ENCODE measurements at regions not wholly inside any gene's neighbourhood (a gene's known extent, or its start where the extent isn't known, plus 50 kb on each side); places are given as distances from the start of the nearest gene placed in this dataset.

DNA sequence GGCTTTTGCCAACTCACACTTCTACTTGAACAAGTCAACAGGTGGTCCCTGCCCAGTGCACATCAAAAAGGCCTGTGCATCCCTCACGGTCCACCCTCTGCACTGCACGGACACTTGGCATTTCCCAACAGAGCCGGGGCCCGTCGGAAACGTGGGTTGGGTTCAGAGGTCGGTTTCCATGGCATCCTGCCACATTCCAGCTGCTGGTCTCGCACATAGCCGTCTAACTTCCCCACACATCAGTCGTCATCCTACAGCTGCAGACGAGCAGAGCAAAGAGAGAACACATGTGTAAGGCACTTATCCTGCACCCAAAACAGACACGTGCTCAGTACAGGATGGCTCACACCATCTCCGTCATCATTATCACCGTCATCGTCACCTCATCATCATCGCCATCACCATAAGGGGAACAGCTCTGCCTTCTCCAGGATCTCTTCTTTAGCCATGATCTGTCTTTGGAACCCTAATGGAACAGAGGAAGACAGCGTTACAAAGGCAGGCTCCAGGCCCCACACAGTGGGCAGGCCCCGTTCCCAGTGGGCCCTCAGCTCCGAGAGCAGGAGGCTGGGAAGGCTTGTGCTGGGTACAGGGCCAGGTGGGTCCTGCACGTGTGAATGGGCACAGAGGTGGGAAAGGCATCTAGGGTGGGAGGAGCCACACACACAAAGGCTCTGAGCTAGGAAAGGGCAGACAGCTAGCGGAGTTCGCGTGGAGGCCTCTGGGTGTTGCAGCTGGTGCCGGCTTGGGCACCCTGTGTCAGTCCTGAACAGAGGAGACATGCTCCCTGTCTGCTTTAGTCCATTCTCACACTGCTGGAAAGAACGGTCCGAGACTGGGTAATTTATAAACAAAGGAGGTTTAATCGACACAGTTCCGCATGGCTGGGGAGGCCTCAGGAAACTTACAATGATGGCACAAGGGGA lies 170.8 kb upstream of the SOX1 start:
- CTCF ChIA-PET: no interaction called here
- Mint-ChIP-seq H3K27me3 (peaks cover 15% of the 10 kb centered on the region), H3K4me3 (no peak overlapping the region), H3K27ac (no peak overlapping the region), H3K9me3 (ENCODE audit: insufficient read depth) (peaks cover 3% of the 10 kb centered on the region), H3K4me1 (no peaks in the 10 kb centered on the region)
- WGBS (ENCODE audit: insufficient coverage): 75% methylated on average over 27 of the region's 28 CpGs
- Histone ChIP-seq H3K9ac (ENCODE audit: low read length) (no peak overlapping the region), H3K4me3 (ENCODE audit: control extremely low read depth in 1 of 5, extremely low read depth in 1 of 5, insufficient read depth in 1 of 5, low read depth in 2 of 5, low read length in 4 of 5) (no peak overlapping the region), H3K9me3 (ENCODE audit: control extremely low read depth in 1 of 3, control insufficient read depth in 2 of 3, insufficient read depth in 1 of 3, low read length in 2 of 3) (peaks cover 0 to 26% (median 0%) of the 10 kb centered on the region in 3 donors), H3K27ac (ENCODE audit: low read length in 2 of 2) (no peak overlapping the region), H2AFZ (ENCODE audit: insufficient read depth, low read depth, low read length, poor library complexity, severe bottlenecking) (no peak overlapping the region), H3K27me3 (replicated peaks in 1 of 4; ENCODE audit: control extremely low read depth in 1 of 4, control insufficient read depth in 3 of 4, insufficient read depth in 4 of 4, low read length in 3 of 4) (peaks cover 0 to 23% (median 12%) of the 10 kb centered on the region in 4 experiments), H3K4me1 (ENCODE audit: control insufficient read depth in 2 of 2, insufficient read depth in 2 of 2, low read length in 2 of 2) (no peaks in the 10 kb centered on the region), H3K36me3 (replicated peaks in 1 of 2; ENCODE audit: control extremely low read depth in 1 of 2, control insufficient read depth in 1 of 2, extremely low read depth in 1 of 2, insufficient read depth in 2 of 2, low read length in 1 of 2) (no peaks in the 10 kb centered on the region), H3K4me2 (replicated peaks; ENCODE audit: low read depth, low read length, poor library complexity, severe bottlenecking) (no peak overlapping the region), H3K79me2 (ENCODE audit: control insufficient read depth, insufficient read depth, low read length) (no peaks in the 10 kb centered on the region), H4K20me1 (ENCODE audit: control insufficient read depth, insufficient read depth, low read length, poor library complexity, severe bottlenecking) (no peaks in the 10 kb centered on the region)
- TF ChIP-seq CTCF (IDR thresholded peaks at IDR 0.05) (no peak), EZH2 (IDR thresholded peaks at IDR 0.05; ENCODE audit: borderline replicate concordance, insufficient read depth, low read depth, low read length, poor library complexity, severe bottlenecking) (no peak)
- DNase-seq: no peak
- POLR2A ChIA-PET: no interaction called here
- intact Hi-C loops (cut with micrococcal nuclease): no loop called here
- no peak for ATAC-seq (ENCODE audit: low read depth)

DNA sequence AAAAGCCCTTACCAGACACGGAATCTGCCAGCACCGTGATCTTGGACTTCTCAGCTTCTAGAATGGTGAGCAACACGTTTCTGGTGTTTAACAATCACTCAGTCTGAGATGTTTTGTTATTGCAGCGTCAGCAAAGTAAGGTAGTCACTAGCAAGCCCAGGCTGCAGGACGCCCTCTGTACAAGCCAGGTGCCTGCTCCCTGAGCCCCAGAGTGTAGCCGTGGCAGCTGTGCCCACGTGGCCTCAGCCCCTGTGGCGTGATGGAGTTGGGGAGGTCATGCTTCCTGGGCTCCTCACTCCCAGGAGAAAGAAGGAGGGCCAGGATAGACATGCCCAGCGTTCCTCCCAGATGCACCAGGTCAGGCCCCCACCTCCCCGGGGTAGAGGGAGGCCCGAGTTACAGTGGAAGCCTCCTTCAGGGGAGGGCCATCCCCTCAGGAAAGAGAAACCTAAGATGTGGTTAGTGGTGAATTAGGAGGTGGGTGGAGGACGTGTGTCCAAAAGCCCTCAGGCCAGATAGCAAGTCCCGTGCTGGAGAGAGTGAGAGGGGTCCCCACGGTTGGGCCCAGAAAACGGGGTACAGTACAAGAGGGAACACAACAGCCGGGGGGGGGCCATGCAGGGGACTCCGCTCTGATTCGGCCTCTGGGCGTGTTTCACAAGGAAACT lies 169.6 kb upstream of the SOX1 start:
- H3K36me3 ChIP-seq (replicated peaks in 1 of 2; ENCODE audit: control extremely low read depth in 1 of 2, control insufficient read depth in 1 of 2, extremely low read depth in 1 of 2, insufficient read depth in 2 of 2, low read length in 1 of 2): no peaks in the 10 kb centered on the region
- H3K4me3 ChIP-seq (ENCODE audit: control extremely low read depth in 1 of 5, extremely low read depth in 1 of 5, insufficient read depth in 1 of 5, low read depth in 2 of 5, low read length in 4 of 5): no peak overlapping the region
- H3K27ac Mint-ChIP-seq: no peak overlapping the region
- H3K4me1 ChIP-seq (ENCODE audit: control insufficient read depth in 2 of 2, insufficient read depth in 2 of 2, low read length in 2 of 2): no peaks in the 10 kb centered on the region
- TF ChIP-seq CTCF (IDR thresholded peaks at IDR 0.05): no peak
- no peak for TF ChIP-seq EZH2 (IDR thresholded peaks at IDR 0.05; ENCODE audit: borderline replicate concordance, insufficient read depth, low read depth, low read length, poor library complexity, severe bottlenecking)
- H3K79me2 ChIP-seq (ENCODE audit: control insufficient read depth, insufficient read depth, low read length): no peaks in the 10 kb centered on the region
- ATAC-seq (ENCODE audit: low read depth): no peak
- no peak overlapping the region for H3K27ac ChIP-seq (ENCODE audit: low read length in 2 of 2)
- no peak overlapping the region for H3K4me3 Mint-ChIP-seq
- peaks cover 8% of the 10 kb centered on the region for H3K27me3 Mint-ChIP-seq
- no peak overlapping the region for H2AFZ ChIP-seq (ENCODE audit: insufficient read depth, low read depth, low read length, poor library complexity, severe bottlenecking)
- H3K4me1 Mint-ChIP-seq: no peaks in the 10 kb centered on the region
- DNase-seq: no peak
- peaks cover 0 to 23% (median 11%) of the 10 kb centered on the region in 4 experiments for H3K27me3 ChIP-seq (replicated peaks in 1 of 4; ENCODE audit: control extremely low read depth in 1 of 4, control insufficient read depth in 3 of 4, insufficient read depth in 4 of 4, low read length in 3 of 4)
- intact Hi-C loops (cut with micrococcal nuclease): no loop called here
- ChIA-PET CTCF (no interaction called here), POLR2A (no interaction called here)
- no peak overlapping the region for H3K4me2 ChIP-seq (replicated peaks; ENCODE audit: low read depth, low read length, poor library complexity, severe bottlenecking)
- no peak overlapping the region for H3K9ac ChIP-seq (ENCODE audit: low read length)
- peaks cover 0 to 32% (median 0%) of the 10 kb centered on the region in 3 donors for H3K9me3 ChIP-seq (ENCODE audit: control extremely low read depth in 1 of 3, control insufficient read depth in 2 of 3, insufficient read depth in 1 of 3, low read length in 2 of 3)
- no peaks in the 10 kb centered on the region for H4K20me1 ChIP-seq (ENCODE audit: control insufficient read depth, insufficient read depth, low read length, poor library complexity, severe bottlenecking)
- 66% methylated on average over 18 of the region's 19 CpGs for WGBS (ENCODE audit: insufficient coverage)
- no peaks in the 10 kb centered on the region for H3K9me3 Mint-ChIP-seq (ENCODE audit: insufficient read depth)

Data from B cell (primary cell).